ENCODE measurements at regions not wholly inside any gene's neighbourhood (a gene's known extent, or its start where the extent isn't known, plus 50 kb on each side); places are given as distances from the start of the nearest gene placed in this dataset.

GRCh38 chr22:25389541-25389919 is 170.1 kb downstream of the CRYBB2 start:
- TF ChIP-seq ELF1 (IDR thresholded peaks at IDR 0.05; ENCODE audit: borderline replicate concordance, low read depth) (no peak), TCF7L2 (IDR thresholded peaks at IDR 0.05; ENCODE audit: borderline replicate concordance, extremely low read depth, insufficient read depth, insufficient read length) (no peak), ZFX (IDR thresholded peaks at IDR 0.05) (no peak), CEBPB (IDR thresholded peaks at IDR 0.05; ENCODE audit: low read depth) (no peak), CBX3 (IDR thresholded peaks at IDR 0.05; ENCODE audit: low read depth) (no peak), EZH2phosphoT487 (IDR thresholded peaks at IDR 0.05; ENCODE audit: borderline replicate concordance) (no peak), EGR1 (IDR thresholded peaks at IDR 0.05; ENCODE audit: low read depth) (no peak), EZH2 (IDR thresholded peaks at IDR 0.05) (no peak), POLR2AphosphoS5 (IDR thresholded peaks at IDR 0.05; ENCODE audit: low read depth, low read length) (no peak), SRF (IDR thresholded peaks at IDR 0.05; ENCODE audit: low read depth) (no peak)

DNA sequence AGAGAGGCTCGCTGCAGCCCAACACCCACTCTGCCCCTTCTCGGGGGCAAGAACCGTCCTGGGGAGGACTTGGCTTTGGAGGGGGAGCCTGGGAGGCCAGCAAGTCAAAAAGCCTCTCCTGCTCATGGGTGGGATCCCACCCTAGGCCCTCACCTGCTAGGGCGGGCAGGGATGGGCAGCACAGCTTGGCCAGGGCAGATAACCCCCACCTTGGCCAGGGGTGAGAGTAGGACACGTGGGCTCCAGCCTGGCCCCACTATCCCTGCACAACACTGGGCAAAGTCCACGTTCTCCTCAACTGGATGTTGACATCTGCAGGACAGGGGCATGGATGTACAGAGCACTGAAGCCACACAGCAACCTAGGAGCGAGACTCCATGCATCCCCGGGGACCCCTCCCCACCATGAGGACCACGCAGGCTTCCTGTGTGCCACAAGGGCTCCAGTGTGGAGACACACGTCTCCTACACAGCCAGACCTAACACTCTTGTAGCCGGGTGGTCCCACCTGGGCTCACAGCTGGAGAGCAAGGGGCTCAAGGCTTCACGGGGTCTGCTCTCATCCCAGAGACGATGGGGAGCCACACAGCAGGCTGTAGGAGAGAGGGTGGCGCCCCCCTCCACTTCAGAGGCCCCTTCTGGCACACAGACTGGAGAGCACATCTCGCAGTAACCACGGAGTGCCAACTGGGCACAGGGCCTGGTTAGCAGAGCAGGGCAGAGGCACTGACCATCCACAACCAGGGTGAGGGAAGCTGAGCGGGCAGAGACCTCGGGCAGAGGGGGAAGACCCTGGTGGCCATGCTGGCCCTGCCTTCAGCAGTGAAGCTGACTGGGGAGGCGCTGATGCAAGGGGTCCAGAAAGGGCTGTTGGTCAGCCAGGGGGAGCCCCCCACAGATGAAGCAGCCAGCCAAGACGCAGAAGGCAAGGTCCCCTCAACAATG is 171.1 kb downstream of the CRYBB2 start:
- DNase-seq (ENCODE audit: low read depth, low spot score) (no peak), ATAC-seq (no peak)
- Histone ChIP-seq H3K9ac (ENCODE audit: low read length) (no peak overlapping the region), H4K20me1 (ENCODE audit: insufficient read depth) (no peaks in the 10 kb centered on the region), H3K36me3 (ENCODE audit: control insufficient read depth in 1 of 2, insufficient read depth in 2 of 2, low read length in 2 of 2) (no peaks in the 10 kb centered on the region), H3K79me2 (ENCODE audit: insufficient read depth, low read length) (peaks cover 75% of the 10 kb centered on the region), H3K4me3 (replicated peaks in 1 of 2; ENCODE audit: low read depth in 1 of 2, low read length in 2 of 2) (no peak overlapping the region), H3K4me1 (ENCODE audit: control insufficient read depth in 1 of 2, insufficient read depth in 2 of 2, low read length in 2 of 2) (peaks cover 4 to 5% of the 10 kb centered on the region in 2 experiments), H3K9me2 (ENCODE audit: insufficient read depth) (no peaks in the 10 kb centered on the region), H3K9me3 (ENCODE audit: control insufficient read depth in 1 of 2, insufficient read depth in 1 of 2, low read depth in 1 of 2, low read length in 2 of 2) (no peaks in the 10 kb centered on the region), H3K27me3 (ENCODE audit: insufficient read depth, low read length) (no peaks in the 10 kb centered on the region), H2AFZ (ENCODE audit: low read depth, low read length, poor library complexity, severe bottlenecking) (no peak overlapping the region), H3K4me2 (ENCODE audit: low read length) (no peak overlapping the region), H3K27ac (ENCODE audit: low read depth, low read length) (no peak overlapping the region)
- ChIA-PET CTCF (no interaction called here), POLR2A (interaction anchor here (1.5 kb wide), 1 partner anchor 10 kb away, joined by 5 read pairs; no protein-coding TSS in a partner anchor), RAD21 (ENCODE audit: low non-redundant PET in 1 of 2, low total read pairs in 2 of 2, uncharacterized antibody in 2 of 2, unreplicated experiment in 2 of 2) (no interaction called here)
- intact Hi-C loops (cut with micrococcal nuclease) = no loop called here
- BruUV-seq (replicated peaks) = no TSS peak
- TF ChIP-seq CEBPB (IDR thresholded peaks at IDR 0.05; ENCODE audit: low read depth) (no peak), JUND (IDR thresholded peaks at IDR 0.05) (no peak), SIN3A (IDR thresholded peaks at IDR 0.05; ENCODE audit: low read depth) (no peak), FOSL1 (IDR thresholded peaks at IDR 0.05; ENCODE audit: low read depth) (no peak), POLR2AphosphoS5 (IDR thresholded peaks at IDR 0.05; ENCODE audit: low read depth, low read length) (no peak), RAD21 (IDR thresholded peaks at IDR 0.05; ENCODE audit: low read depth) (no peak), EGR1 (IDR thresholded peaks at IDR 0.05; ENCODE audit: low read depth) (no peak), ZNF274 (IDR thresholded peaks at IDR 0.05; ENCODE audit: low read depth, low read length) (no peak), ATF3 (IDR thresholded peaks at IDR 0.05) (no peak), SRF (IDR thresholded peaks at IDR 0.05; ENCODE audit: low read depth) (no peak), ZFX (IDR thresholded peaks at IDR 0.05) (no peak)
- TF ChIP-seq, protein P1, sequence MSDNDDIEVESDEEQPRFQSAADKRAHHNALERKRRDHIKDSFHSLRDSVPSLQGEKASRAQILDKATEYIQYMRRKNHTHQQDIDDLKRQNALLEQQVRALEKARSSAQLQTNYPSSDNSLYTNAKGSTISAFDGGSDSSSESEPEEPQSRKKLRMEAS (IDR thresholded peaks at IDR 0.05) = no peak
- TF ChIP-seq, protein P2, sequence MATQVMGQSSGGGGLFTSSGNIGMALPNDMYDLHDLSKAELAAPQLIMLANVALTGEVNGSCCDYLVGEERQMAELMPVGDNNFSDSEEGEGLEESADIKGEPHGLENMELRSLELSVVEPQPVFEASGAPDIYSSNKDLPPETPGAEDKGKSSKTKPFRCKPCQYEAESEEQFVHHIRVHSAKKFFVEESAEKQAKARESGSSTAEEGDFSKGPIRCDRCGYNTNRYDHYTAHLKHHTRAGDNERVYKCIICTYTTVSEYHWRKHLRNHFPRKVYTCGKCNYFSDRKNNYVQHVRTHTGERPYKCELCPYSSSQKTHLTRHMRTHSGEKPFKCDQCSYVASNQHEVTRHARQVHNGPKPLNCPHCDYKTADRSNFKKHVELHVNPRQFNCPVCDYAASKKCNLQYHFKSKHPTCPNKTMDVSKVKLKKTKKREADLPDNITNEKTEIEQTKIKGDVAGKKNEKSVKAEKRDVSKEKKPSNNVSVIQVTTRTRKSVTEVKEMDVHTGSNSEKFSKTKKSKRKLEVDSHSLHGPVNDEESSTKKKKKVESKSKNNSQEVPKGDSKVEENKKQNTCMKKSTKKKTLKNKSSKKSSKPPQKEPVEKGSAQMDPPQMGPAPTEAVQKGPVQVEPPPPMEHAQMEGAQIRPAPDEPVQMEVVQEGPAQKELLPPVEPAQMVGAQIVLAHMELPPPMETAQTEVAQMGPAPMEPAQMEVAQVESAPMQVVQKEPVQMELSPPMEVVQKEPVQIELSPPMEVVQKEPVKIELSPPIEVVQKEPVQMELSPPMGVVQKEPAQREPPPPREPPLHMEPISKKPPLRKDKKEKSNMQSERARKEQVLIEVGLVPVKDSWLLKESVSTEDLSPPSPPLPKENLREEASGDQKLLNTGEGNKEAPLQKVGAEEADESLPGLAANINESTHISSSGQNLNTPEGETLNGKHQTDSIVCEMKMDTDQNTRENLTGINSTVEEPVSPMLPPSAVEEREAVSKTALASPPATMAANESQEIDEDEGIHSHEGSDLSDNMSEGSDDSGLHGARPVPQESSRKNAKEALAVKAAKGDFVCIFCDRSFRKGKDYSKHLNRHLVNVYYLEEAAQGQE (IDR thresholded peaks at IDR 0.05; ENCODE audit: low read depth) = no peak

More at GRCh38 chr22:25389541-25389919, 170.1 kb downstream of the CRYBB2 start:
- Histone ChIP-seq H3K4me2 (ENCODE audit: low read length) (no peak overlapping the region), H3K27me3 (ENCODE audit: insufficient read depth, low read length) (no peaks in the 10 kb centered on the region), H4K20me1 (ENCODE audit: insufficient read depth) (no peaks in the 10 kb centered on the region), H3K9me2 (ENCODE audit: insufficient read depth) (no peaks in the 10 kb centered on the region), H3K27ac (ENCODE audit: low read depth, low read length) (no peak overlapping the region), H3K79me2 (ENCODE audit: insufficient read depth, low read length) (peaks cover 65% of the 10 kb centered on the region), H2AFZ (ENCODE audit: low read depth, low read length, poor library complexity, severe bottlenecking) (no peak overlapping the region), H3K9me3 (ENCODE audit: control insufficient read depth in 1 of 2, insufficient read depth in 1 of 2, low read depth in 1 of 2, low read length in 2 of 2) (no peaks in the 10 kb centered on the region), H3K9ac (ENCODE audit: low read length) (no peak overlapping the region), H3K4me1 (ENCODE audit: control insufficient read depth in 1 of 2, insufficient read depth in 2 of 2, low read length in 2 of 2) (no peaks in the 10 kb centered on the region), H3K36me3 (ENCODE audit: control insufficient read depth in 1 of 2, insufficient read depth in 2 of 2, low read length in 2 of 2) (no peaks in the 10 kb centered on the region), H3K4me3 (replicated peaks in 1 of 2; ENCODE audit: low read depth in 1 of 2, low read length in 2 of 2) (no peak overlapping the region)
- RAD21 ChIA-PET (ENCODE audit: low non-redundant PET in 1 of 2, low total read pairs in 2 of 2, uncharacterized antibody in 2 of 2, unreplicated experiment in 2 of 2) = no interaction called here
- ATAC-seq (no peak), DNase-seq (ENCODE audit: low read depth, low spot score) (no peak)
- intact Hi-C loops (cut with micrococcal nuclease) = no loop called here
- CTCF ChIA-PET = no interaction called here
- POLR2A ChIA-PET = no interaction called here
- no TSS peak for BruUV-seq (replicated peaks)
